MV-4-11 (cell line): ENCODE measurements at regions not wholly inside any gene's neighbourhood (a gene's known extent, or its start where the extent isn't known, plus 50 kb on each side); places are given as distances from the start of the nearest gene placed in this dataset.

Experiments used
- DNase-seq: peaks from one replicate; lab custom pipeline; 2025; lab: John Stamatoyannopoulos, UW

- no peak for DNase-seq
Measured at GRCh38 chr5:68709239-68709638, 384.6 kb upstream of the SLC30A5 start.

- DNase-seq, result no peak
Measured at GRCh38 chr5:68710514-68710913, 383.3 kb upstream of the SLC30A5 start.

- DNase-seq, result peak; percentile 89
Measured at GRCh38 chr5:68711293-68712200, 382.3 kb upstream of the SLC30A5 start.

GRCh38 chr5:68714810-68715209 is 379.0 kb upstream of the SLC30A5 start:
- no peak for DNase-seq

- no peak for DNase-seq
Measured at GRCh38 chr5:68720884-68721610, 372.8 kb upstream of the SLC30A5 start.

DNA sequence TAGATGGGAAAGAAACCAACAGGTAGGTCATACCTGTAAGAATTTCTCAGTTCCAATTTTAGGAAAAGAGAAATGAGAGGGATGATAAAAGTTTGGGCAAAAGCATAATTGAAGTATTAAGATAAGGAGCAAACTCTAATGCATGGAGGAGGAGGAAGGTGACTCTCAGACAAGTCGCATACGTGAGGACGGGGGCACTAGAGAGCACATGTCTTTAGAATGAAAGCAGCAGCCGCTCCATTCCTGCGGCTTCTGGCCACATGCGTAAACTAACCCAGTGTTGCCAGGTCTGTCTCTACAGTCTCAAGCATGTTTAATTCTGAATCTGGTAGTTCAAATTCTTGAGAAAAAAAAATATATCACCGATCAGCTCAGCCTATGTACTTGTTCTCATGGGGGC is 371.5 kb upstream of the SLC30A5 start:
- DNase-seq, result no peak

DNA sequence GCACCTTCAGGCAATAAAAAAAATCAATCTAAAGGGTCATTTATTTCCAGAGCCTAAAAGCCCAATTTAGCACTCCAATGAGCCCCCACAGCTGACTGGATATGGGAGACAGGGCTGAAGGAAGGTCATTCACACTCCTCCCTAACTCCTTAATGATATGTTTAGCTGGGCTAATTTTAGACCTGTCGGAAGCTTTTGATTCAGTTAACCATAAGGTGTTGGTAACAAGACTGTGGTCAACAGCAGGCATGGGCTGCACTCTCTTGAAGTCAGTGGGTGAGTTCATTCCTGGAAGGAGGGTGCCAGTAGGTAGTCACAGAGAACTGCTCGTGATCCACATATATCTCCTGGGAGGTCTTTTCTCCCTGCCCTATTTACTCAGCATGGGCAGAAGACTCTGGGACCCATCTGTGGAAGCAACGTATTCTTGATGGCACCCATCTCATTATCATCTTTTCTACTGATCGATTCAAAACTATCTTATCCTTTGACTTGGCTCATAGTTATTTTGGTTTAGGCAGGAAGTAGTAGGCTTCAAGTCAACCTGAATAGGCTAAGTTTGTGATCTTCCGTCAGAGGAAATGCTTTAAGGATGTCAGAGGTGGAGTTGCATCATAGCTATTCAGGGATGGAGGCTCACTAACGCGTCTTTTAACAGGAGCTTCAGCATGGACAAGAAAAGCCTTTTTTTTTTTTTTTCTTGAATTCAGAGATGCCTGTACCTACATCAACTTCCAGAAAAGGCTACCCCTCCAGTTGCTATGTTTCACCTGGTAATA is 367.7 kb upstream of the SLC30A5 start:
- no peak for DNase-seq

GRCh38 chr5:68727931-68728330 is 365.9 kb upstream of the SLC30A5 start:
- no peak for DNase-seq

GRCh38 chr5:68729678-68730077 is 364.1 kb upstream of the SLC30A5 start:
- DNase-seq, result no peak

DNA sequence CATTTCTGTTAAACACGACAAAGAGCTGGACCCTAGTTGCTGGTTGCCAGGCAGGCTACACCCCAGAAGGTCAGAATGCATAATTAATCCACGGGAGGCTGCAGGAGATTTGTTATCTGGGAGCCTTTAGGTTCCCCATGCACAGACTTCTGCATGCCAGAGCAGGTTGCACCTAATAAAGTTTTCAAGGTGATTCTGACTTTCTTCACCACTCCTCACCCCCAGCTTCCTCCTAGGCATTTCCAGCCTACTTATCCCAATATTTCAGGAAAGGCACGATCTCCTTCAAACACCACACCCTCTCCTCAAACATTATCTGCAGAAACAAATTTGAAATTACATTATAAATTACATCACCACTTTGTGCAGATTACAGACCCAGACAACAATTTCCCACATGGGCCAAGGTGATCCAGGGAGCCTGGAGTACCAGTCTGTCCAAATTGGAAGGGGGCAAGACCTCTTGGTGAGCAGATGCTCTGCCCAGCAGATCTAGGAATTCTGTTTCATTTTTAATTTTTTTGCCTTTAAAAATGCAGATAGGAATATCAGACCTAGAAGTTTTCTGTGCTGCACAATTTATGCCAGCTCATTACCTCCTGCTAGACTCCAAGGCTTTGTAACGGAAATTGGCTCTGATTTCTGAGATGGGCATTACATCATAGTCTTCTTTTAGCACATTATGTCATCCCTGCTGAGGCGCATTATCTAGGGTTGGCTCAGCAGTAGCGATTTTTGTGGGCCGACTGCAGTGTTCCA is 363.4 kb upstream of the SLC30A5 start:
- peak; percentile 54 for DNase-seq

- no peak for DNase-seq
Measured at GRCh38 chr5:68730979-68731654, 362.7 kb upstream of the SLC30A5 start.

GRCh38 chr5:68732251-68732650 is 361.6 kb upstream of the SLC30A5 start:
- no peak for DNase-seq

DNA sequence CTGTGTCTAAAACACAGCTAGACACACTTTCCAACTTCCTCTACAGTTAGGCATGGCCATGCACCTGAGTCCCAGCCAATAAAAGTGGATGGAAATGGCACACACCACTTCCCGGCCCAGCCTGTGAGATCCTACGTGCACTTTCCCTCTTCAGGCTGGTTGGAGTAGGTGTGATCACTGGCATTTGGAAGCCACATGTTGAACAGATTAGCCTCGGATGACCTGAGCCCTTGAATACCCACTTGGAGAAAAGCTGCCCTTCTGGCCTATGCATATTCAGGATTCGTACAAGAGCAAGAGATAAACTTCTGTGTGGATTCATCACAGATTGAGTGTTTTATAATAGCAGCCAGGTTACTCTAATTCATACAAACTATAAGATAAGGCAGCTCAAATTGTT is 359.0 kb upstream of the SLC30A5 start:
- DNase-seq, result no peak

DNA sequence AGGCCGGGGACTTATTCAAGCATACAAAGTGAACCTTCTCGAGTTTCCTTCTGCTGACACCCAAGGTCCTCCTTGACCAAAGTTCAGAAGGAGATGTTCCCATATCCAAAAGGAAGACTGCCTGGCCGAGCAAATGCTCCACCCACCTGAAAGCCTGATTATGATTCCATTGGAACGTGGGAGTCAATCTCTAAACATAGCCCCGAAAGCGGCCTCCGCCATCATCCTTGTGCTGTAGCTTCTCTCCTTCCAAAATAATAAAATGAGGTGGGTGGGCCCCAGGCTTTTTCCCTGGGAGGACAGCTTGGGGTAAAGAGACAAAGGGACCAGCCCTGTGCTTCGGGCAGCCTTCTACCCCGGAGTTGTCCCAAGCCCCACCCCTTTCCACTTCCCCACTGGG is 355.6 kb upstream of the SLC30A5 start:
- no peak for DNase-seq

DNA sequence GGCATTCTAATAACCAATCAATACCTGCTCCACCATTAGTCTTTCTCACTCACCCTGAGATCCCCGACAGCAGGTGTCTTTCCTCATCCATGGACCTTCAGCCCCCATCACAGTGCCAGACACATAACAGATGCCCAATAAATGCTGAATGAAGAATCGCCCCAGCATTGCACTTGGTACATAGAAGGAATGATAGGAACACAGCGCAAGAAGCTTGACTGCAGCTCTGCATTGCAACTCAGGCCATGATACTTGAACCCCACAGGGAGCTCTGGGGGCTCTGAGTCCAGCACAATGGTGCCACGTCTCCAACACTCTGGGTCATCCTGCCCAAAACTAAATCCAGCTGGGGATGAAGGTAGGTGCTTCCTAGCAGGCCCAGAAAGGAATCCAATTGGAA is 355.0 kb upstream of the SLC30A5 start:
- no peak for DNase-seq

DNA sequence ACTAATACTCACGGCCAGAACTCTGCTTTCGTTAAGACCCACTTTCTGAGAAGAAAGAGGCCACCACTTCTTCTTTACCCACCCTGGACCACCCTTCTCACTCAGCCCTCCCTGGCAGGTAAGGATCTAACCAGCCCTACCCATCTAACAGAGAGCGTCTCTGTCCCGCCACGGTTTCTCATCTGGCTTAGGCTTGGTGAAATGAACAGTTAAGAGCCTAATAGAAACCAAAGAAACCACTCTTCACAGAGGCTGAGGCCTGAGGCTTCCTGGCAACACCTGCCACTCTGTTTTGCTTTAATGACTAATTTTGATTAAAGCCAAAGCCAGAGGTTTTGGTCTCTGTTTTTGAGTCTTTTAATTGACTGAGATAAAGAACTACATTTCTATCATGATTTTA is 354.1 kb upstream of the SLC30A5 start:
- DNase-seq, result no peak

GRCh38 chr5:68740226-68740910 is 353.4 kb upstream of the SLC30A5 start:
- DNase-seq, result no peak

DNA sequence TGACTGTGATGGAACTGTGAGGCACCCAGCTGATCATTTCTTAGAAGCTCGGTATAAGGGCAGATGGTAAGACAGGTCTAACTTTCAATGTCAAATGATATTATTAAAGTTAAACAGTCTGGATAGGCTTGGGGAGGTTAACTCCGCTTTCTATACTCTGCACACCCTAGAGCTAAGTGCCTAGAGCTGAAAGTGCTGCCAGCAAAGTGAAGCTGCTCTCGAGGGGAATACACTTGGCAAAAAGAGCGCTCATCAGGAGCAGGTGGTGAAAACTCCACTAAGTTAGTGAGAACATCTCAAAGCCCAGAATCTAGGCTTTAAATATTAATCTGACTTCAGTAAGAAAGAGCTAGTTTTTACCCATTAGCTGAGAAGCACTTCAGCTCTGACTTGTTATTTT is 349.6 kb upstream of the SLC30A5 start:
- no peak for DNase-seq

DNA sequence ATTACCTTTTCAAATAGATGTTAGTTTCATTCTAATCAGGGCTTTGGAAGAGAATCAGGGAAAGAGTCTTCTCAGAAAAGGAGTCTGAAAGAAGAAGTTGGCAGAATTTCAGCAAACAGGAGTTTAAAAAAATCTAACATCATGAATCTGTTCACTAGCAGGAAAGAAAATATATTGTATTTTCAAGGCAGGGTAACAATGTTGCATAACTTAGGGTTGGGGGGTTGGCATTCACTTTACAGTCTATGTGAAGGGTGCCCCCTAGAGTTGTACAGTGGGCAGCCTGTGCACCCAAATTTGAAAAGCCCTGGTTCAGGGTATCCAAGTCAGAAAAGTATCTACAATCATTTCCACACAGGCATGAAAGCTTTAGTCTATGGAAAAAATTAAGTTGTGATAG is 348.4 kb upstream of the SLC30A5 start:
- no peak for DNase-seq

DNA sequence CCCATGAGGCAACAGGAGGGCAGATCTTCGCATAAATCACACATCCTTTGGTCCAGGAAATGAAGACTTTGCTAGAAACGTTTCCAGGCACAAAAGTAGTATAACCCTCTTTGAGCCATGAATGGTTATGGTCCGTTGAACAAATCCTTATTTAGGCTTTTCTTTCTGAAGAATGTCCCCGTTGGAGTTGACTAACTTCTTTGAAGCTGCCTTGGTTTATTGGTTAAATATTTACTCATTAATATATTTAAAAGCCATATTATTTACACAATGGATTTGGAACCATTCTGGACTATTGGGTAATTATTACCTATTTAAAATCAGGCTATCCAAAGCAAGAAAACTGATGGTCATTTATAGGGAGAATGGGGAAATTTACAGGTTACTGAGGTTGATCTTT is 347.6 kb upstream of the SLC30A5 start:
- DNase-seq, result no peak
